ENCODE measurements at regions not wholly inside any gene's neighbourhood (a gene's known extent, or its start where the extent isn't known, plus 50 kb on each side); places are given as distances from the start of the nearest gene placed in this dataset.

DNA sequence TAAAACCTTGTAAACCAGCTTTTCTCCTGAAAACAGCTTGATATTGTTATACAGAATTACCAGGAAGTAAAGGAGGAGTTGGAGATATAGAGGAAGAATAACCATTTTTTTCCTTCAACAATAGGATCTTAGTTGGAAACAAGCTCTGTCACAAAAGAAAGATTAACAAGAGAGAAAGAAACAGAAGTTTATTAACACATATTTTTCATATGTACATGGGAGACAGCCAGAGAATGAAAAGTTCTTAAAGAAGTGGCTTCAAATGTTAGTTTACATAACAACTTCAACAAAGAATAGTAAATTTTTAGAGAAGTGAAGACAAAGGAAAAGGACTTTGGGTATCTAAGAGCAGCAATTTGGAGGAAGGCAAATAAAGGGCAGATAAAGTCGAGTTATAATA is 94.9 kb upstream of the ANKRD50 start:
- DNase-seq (ENCODE audit: low spot score): no peak

DNA sequence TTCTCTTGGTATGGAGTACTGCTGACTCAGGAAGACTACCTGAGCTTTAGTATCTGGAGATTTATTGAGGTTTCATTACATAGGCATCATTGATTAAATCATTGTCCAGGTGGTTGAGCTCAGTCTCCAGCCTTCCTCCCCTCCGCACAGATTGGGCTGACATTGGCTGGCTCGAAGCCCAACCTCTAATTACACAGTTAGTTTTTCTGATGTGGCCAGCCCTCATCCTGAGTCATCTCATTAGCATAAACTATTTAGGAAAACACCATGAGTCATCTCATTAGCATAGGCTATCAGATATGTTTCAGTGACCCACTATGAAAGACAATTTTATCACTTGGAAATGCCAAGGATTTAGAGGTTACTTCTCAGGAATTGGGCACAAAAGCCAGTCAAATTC is 93.9 kb upstream of the ANKRD50 start:
- peak; percentile 34 for DNase-seq (ENCODE audit: low spot score)

DNA sequence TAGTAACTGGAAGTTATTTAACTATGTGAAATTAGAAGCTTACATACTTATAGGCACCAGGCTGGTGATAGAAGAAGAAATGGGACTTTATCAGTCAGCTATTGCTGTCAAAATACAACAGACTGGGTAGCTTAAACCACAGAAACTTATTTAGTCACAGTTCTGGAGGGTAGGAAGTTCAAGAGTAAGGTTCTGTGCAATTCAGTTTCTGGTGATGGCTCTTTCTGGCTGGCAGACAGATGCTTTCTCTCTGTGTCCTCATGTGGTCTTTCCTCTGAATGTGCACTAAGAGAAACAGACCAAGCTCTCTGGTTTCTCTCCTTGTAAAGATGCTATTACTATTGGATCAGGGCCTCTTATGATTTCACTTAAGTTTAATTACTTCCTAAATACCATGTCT is 92.1 kb upstream of the ANKRD50 start:
- no peak for DNase-seq (ENCODE audit: low spot score)

DNA sequence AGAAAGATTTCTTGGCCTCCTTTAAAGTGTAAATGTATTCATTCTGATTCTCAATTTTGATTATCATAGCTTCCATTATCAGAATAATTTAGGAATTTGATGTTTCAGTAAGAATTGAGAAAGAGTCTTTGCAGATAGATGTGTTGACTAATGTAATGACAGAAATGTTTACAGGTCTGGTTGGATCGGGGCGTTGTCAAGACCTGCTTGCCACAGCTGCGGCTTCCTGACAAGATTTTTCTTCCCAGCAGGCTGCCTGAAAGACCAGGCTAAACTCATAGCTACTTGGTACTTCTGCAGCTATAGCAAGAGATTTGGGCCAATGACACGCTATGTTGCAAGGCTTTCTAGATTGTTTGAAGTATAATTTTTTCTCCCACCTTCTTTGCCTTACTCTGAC is 91.5 kb upstream of the ANKRD50 start:
- DNase-seq (ENCODE audit: low spot score): no peak

DNA sequence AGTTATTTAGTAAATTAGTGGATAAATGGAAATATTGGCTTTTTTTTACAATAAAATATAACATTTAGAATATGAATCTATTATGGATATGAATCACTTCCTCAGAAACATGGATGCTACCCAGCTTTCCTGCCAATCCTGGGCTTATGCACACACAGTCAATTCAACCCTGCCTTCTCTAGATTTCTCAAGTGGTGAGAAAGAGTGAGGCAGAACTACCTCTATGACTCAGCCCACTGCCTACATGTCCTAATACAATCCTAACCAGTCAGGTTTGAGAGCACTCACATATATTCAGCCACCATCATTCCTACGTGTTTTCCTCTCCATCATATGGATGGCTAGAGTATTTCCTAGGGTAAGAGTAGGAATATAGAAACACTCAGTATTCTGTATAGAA is 91.1 kb upstream of the ANKRD50 start:
- peak; percentile 56 for DNase-seq (ENCODE audit: low spot score)

DNA sequence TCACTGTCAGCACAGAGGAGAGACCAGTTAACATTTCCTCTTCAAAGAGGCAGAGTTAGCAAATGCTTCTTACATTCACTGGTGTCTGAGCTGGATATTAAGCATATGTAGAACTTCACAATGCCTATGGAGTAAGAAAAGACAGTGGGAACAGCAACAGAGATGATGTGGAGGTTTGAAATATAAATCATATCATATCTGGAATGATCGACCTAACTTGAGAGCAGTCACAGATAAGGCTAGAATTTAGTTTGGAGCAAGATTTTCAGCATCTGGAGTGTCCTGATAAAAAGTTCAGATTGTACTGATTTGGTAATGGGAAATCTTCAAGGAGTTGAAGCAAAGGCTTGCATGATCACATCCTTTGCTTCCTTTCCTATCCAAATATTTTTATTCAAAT is 90.5 kb upstream of the ANKRD50 start:
- DNase-seq (ENCODE audit: low spot score): no peak

DNA sequence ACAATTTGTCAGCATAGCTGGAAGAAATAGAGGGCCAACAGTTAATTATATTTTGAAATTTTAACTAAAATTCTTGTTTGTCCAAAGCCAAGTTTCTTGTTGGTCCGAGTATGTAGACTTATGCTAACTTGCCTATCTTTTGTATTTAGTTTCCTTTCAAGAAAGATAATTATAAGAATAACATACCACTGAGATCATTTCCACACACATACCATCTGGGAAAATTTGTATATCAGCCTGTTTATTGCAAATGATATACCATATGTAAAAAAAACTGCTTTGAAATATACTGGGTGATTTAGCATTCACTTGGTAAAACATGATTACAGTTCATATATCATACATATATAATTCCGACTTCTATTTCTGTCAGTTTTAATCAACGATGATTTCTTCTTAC is 84.7 kb upstream of the ANKRD50 start:
- no peak for DNase-seq (ENCODE audit: low spot score)

DNA sequence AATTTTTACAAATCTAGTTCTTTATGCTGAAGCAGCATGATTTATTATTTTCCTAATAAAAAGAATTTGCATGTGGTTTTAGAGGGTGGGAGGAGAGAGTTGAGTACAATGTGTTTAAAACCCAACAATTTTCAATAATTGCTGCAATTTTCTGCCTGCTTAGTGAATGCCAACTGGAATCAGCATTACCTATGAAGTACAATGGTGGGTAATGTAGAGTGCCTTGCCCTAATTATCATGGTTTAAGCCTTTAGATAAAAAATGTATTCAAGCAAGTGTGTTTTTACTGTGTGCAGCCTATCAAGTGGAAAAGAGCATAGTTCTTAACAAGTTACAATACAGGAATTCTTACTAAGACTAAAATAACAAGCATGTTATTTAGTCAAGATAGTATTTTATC is 77.9 kb upstream of the ANKRD50 start:
- no peak for DNase-seq (ENCODE audit: low spot score)

DNA sequence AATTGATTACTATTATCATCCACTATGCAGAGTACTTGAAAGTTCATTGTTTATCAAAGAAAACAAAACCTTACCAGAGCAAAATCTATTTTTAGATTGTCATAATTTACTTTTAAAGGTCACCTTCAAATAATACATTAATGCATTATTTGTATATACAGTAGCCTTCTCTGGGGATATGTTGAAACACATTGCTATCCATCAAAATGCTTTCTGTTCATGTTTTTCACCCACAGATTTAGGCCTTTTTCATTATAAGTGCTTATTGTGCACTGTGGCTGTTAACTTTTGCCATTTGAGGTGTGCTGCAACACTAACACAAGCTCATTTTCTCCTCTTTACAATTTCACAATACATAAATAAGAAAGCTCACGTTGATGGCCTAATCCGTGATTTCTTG is 74.1 kb upstream of the ANKRD50 start:
- no peak for DNase-seq (ENCODE audit: low spot score)

DNA sequence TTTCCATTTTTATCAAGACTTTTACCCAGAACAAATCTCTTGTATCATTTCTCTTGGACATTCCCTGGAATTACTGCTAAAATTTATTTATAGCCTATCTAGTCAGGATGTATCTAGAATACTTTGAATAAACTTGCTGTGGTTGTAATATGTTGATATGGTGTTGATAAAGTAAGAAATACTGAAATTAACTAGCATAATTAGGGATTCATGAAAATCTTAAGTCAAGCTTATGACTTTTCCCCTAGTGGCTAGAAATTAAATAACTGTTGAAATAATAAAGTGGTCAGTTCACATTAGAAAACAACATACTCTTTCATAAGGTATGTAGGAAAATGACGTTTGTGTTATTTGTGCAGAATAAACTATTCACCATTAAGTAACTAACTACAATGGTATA is 73.1 kb upstream of the ANKRD50 start:
- no peak for DNase-seq (ENCODE audit: low spot score)

DNA sequence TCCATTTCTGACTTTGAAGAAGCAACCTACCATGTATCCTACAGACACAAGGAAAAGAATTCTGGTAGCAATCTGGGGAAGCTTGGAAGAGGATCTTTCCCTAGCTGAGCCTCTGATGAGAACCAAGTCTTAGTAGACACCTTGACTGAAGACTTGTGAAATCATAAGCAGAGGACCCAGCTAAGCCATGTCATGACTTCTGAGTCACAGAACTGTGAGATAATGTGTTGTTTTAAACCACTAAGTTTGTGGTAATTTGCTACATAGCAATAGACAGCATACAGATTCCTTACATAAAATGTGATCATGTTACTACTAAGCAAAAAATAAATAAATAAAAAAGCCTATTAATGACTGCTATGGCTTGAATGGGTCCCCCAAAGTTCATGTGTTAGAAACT is 71.3 kb upstream of the ANKRD50 start:
- no peak for DNase-seq (ENCODE audit: low spot score)

DNA sequence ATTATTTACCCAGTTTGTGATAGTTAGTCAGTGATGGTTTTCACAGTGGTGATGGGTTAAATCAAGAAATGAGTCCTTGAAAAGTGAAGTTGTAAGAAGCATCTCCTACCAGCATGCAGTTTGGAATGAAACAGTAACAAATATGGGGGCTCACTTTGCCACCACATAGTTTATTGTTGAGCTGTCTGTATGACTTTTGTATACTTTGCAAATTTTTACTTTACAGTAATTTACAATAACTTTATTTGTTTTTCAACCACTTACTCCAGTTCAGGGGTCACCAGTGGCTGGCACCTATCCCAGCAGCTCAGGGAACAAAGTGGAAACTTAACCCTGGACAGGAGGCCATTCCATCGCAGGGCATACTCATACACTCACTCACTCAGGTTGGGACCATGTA is 64.5 kb upstream of the ANKRD50 start:
- no peak for DNase-seq (ENCODE audit: low spot score)

DNA sequence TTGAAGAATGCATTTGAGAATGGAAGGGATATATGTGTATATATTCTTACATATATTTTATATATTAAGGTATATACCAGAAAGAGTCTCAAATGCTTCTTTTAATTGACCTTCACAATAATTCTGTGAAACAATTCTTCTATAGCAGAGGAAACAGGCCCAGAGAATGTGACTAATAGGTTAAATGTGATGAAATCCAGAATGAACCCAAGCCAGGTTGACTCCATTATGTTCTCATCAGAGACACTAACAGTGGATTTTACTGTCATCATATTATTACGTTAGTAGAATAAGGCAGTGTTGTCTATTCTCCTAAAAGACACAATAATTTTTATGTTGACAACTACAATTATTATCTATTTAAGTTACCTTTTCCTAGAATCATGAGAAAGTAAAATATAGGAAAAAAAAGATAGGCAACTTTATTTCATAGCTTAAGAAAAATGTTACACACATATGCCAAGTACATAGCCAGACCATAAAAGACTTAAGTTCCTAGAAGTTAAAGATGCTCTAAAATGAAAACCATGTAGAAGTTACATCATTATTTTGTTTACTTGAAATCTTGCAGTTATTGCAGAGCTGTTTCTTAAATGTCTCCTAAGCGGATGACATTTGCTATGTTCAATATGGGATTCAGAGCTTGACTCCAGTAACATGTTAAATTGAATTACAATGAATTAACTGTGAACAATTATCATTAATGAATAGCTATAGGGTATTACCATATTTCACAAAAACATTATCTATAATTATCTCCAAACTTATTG is 56.2 kb upstream of the ANKRD50 start:
- no peak for DNase-seq (ENCODE audit: low spot score)

DNA sequence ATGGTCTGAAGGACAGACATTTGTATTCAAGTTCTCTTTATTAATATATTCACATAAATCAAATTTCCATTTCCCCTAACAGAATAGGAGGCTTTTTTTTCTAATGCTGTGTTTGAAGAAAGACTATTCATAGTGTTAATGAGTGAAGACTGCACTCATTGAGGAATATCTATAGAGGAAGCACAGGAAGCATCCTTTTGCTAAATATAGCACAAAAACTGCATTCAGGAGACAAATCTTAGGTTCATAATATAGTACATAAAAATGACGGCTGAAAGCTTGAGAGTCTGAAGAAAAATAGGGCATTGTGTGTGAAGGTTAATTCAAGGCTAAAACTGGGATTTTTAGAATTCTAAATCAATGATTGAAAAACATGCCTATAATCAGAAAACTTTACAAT is 50.4 kb upstream of the ANKRD50 start:
- DNase-seq (ENCODE audit: low spot score): no peak
